PFSK-1 (cell line): ENCODE measurements at regions not wholly inside any gene's neighbourhood (a gene's known extent, or its start where the extent isn't known, plus 50 kb on each side); places are given as distances from the start of the nearest gene placed in this dataset.

Source experiments
- FOXP2 ChIP-seq: optimal IDR thresholded peaks from 2 replicates; pipeline ENCODE3; 2011; ENCODE audit warnings: borderline replicate concordance, control low read depth, inconsistent platforms; ENCODE audit not compliant: insufficient read depth; ENCODE audit errors: extremely low read length, extremely low read depth
- POLR2AphosphoS5 ChIP-seq: IDR thresholded peaks from 2 replicates; pipeline ENCODE4 v1.6.1; 2012; ENCODE audit warnings: low read depth, mild to moderate bottlenecking, control low read depth, low read length, moderate library complexity
- SIN3A ChIP-seq: IDR thresholded peaks from 2 replicates; pipeline ENCODE4 v1.6.1; 2012; ENCODE audit warnings: mild to moderate bottlenecking, low read length, moderate library complexity, borderline replicate concordance; ENCODE audit not compliant: insufficient read depth
- TAF1 ChIP-seq: IDR thresholded peaks from 2 replicates; pipeline ENCODE4 v1.6.1; 2012; ENCODE audit warnings: low read length, control low read depth, borderline replicate concordance; ENCODE audit not compliant: insufficient read depth

- TF ChIP-seq FOXP2 (no peak), POLR2AphosphoS5 (no peak), TAF1 (no peak), SIN3A (no peak)
These were observed 84.3 kb downstream of the RPRM start for GRCh38 chr2:153394247-153394646.
